OCI-LY7 (cell line): ENCODE measurements at regions not wholly inside any gene's neighbourhood (a gene's known extent, or its start where the extent isn't known, plus 50 kb on each side); places are given as distances from the start of the nearest gene placed in this dataset.

ENCODE experiments used
- BruUV-seq: library from RNA; stranded (reverse); fragments of 400-500 nt; replicated peaks from 2 replicates; lab custom pipeline; 2021; lab: Mats Ljungman, UMichigan
- CTCF ChIA-PET: fragments of 300-600 bp; sonication (Branson Sonifier 250); formaldehyde crosslinking; loops from one replicate; lab custom pipeline; 2022; ENCODE audit warnings: antibody characterized with exemption; ENCODE audit not compliant: unreplicated experiment; lab: Charles Lee
- POLR2A ChIA-PET: fragments of 300-600 bp; sonication (Branson Sonifier 250); formaldehyde crosslinking; loops from one replicate; lab custom pipeline; 2022; ENCODE audit warnings: antibody characterized with exemption; lab: Charles Lee
- DNase-seq: peaks from one replicate; pipeline ENCODE4 v3.0.0-alpha.2; 2015; ENCODE audit warnings: low spot score
- H2AFZ ChIP-seq: fragments of 200-600 bp; sonication (generic), shearing (Covaris generic); 2 replicates; pipeline ENCODE4 v1.6.1; 2014; ENCODE audit warnings: mild to moderate bottlenecking, antibody characterized with exemption, low read length, moderate library complexity
- H3K27ac ChIP-seq: fragments of 200-600 bp; sonication (generic); 2 replicates; pipeline ENCODE4 v1.5.1; 2014; ENCODE audit warnings: mixed run types, low read depth, mild to moderate bottlenecking, moderate library complexity, low read length, inconsistent platforms; ENCODE audit not compliant: poor library complexity, severe bottlenecking
- H3K36me3 ChIP-seq: fragments of 200-600 bp; sonication (generic); 2 replicates; pipeline ENCODE4 v1.6.1; 2014; ENCODE audit warnings: mild to moderate bottlenecking, antibody characterized with exemption, low read length, moderate library complexity, mixed read lengths; ENCODE audit not compliant: insufficient read depth
- H3K4me1 ChIP-seq: fragments of 200-600 bp; sonication (generic); 2 replicates; pipeline ENCODE4 v1.5.1; 2014; ENCODE audit warnings: mild to moderate bottlenecking, low read length; ENCODE audit not compliant: insufficient read depth, poor library complexity, severe bottlenecking
- H3K4me2 ChIP-seq: fragments of 200-600 bp; sonication (generic); 2 replicates; pipeline ENCODE4 v1.6.1; 2014; ENCODE audit warnings: mild to moderate bottlenecking, low read length
- H3K4me3 ChIP-seq: fragments of 200-600 bp; sonication (generic); 2 replicates; pipeline ENCODE4 v1.5.1; 2014; ENCODE audit warnings: mild to moderate bottlenecking, low read depth, low read length; ENCODE audit not compliant: poor library complexity, severe bottlenecking
- H3K79me2 ChIP-seq: fragments of 200-600 bp; sonication (generic); 2 replicates; pipeline ENCODE4 v1.6.1; 2016; ENCODE audit warnings: low read depth, mild to moderate bottlenecking, low read length, moderate library complexity, mixed read lengths; ENCODE audit not compliant: insufficient read depth
- H3K9me2 ChIP-seq: fragments of 200-600 bp; sonication (generic); 2 replicates; pipeline ENCODE4 v1.6.1; 2016; ENCODE audit warnings: mild to moderate bottlenecking, low read length, mixed read lengths; ENCODE audit not compliant: insufficient read depth
- H3K9me3 ChIP-seq: fragments of 200-600 bp; sonication (generic); 2 replicates; pipeline ENCODE4 v1.6.1; 2014; ENCODE audit warnings: mild to moderate bottlenecking, mixed run types, low read length, mixed read lengths
- H4K20me1 ChIP-seq: fragments of 200-600 bp; sonication (generic); 2 replicates; pipeline ENCODE4 v1.6.1; 2014; ENCODE audit warnings: mild to moderate bottlenecking, antibody characterized with exemption, low read length, moderate library complexity, mixed read lengths; ENCODE audit not compliant: insufficient read depth
- CTCF ChIP-seq: fragments of 200-600 bp; sonication (generic); conservative IDR thresholded peaks from 2 replicates; pipeline ENCODE4 v1.5.1; 2014; ENCODE audit warnings: mild to moderate bottlenecking, antibody characterized with exemption, low read length, moderate library complexity, mixed read lengths
- EZH2phosphoT487 ChIP-seq: fragments of 200-600 bp; sonication (generic); IDR thresholded peaks from 2 replicates; pipeline ENCODE4 v1.6.1; 2018; ENCODE audit warnings: low read depth, borderline replicate concordance, mild to moderate bottlenecking, mixed run types, antibody characterized with exemption, low read length, moderate library complexity, mixed read lengths
- intact Hi-C: fragments of 100-400 bp; cut with micrococcal nuclease; formaldehyde crosslinking; loops from one replicate; pipeline ENCODE4 v1.10.0; 2022; ENCODE audit not compliant: unreplicated experiment

- no peak for DNase-seq
- Histone ChIP-seq H3K9me3 (0 out of 2 replicates have a peak, but pooled peaks cover 6% of the 10 kb centered on the region), H3K9me2 (no peaks in the 10 kb centered on the region), H4K20me1 (no peaks in the 10 kb centered on the region), H3K4me3 (no peak overlapping the region), H3K4me1 (no peaks in the 10 kb centered on the region), H3K4me2 (no peak overlapping the region), H3K79me2 (no peaks in the 10 kb centered on the region), H2AFZ (no peak overlapping the region), H3K36me3 (no peaks in the 10 kb centered on the region), H3K27ac (no peak overlapping the region)
- ChIA-PET POLR2A (interaction anchor here (0.7 to 1.0 kb wide), 3 partner anchors 11 to 1543 kb away, joined by 3 read pairs; no protein-coding TSS in a partner anchor), CTCF (no interaction called here)
- TF ChIP-seq CTCF, result no peak
- TF ChIP-seq EZH2phosphoT487, result no peak
- BruUV-seq, result no TSS peak
- intact Hi-C loops, result no loop called here
These were observed 167.5 kb upstream of the HTR2A start for GRCh38 chr13:47064381-47064780.

GRCh38 chr13:47049276-47049989 is 152.6 kb upstream of the HTR2A start:
- Histone ChIP-seq H3K4me3 (no peak overlapping the region), H3K9me3 (no peaks in the 10 kb centered on the region), H3K36me3 (no peaks in the 10 kb centered on the region), H3K4me1 (no peaks in the 10 kb centered on the region), H3K79me2 (no peaks in the 10 kb centered on the region), H4K20me1 (no peaks in the 10 kb centered on the region), H3K9me2 (no peaks in the 10 kb centered on the region), H2AFZ (peak overlapping the region; percentile 42; the same call in 1 of the 2 replicates), H3K27ac (no peak overlapping the region), H3K4me2 (no peak overlapping the region)
- TF ChIP-seq CTCF, result no peak
- no peak for TF ChIP-seq EZH2phosphoT487
- intact Hi-C loops, result no loop called here
- no peak for DNase-seq
- CTCF ChIA-PET, result no interaction called here
- POLR2A ChIA-PET, result no interaction called here
- BruUV-seq, result no TSS peak

- Histone ChIP-seq H3K9me2 (no peaks in the 10 kb centered on the region), H3K9me3 (no peaks in the 10 kb centered on the region), H3K27ac (no peak overlapping the region), H2AFZ (no peak overlapping the region), H3K79me2 (no peaks in the 10 kb centered on the region), H3K4me1 (no peaks in the 10 kb centered on the region), H3K36me3 (no peaks in the 10 kb centered on the region), H4K20me1 (no peaks in the 10 kb centered on the region), H3K4me2 (no peak overlapping the region), H3K4me3 (no peak overlapping the region)
- intact Hi-C loops, result no loop called here
- no peak for TF ChIP-seq CTCF
- TF ChIP-seq EZH2phosphoT487, result no peak
- ChIA-PET CTCF (no interaction called here), POLR2A (interaction anchor here (0.7 kb wide), 2 partner anchors 88 to 193 kb away, joined by 3 read pairs; no protein-coding TSS in a partner anchor)
- DNase-seq, result no peak
- BruUV-seq, result no TSS peak
These were observed 149.9 kb upstream of the HTR2A start for GRCh38 chr13:47046706-47047105.
